Inflammatory macrophage treated with lipopolysaccharide for 1 hour (primary cell): ENCODE measurements at regions not wholly inside any gene's neighbourhood (a gene's known extent, or its start where the extent isn't known, plus 50 kb on each side); places are given as distances from the start of the nearest gene placed in this dataset.
"Not testable (repeated sequence)": the region's sequence is repeated elsewhere in the genome, so short reads cannot be mapped to it uniquely, and the experiment has no call there.

Source experiments
- DNase-seq, 2 donors: peaks; one replicate each; pipeline ENCODE4 v3.0.0-alpha.2; 2020 to 2022

- DNase-seq = no peak
Observed at GRCh38 chr5:130937046-130937445, 228.0 kb downstream of the HINT1 start.

GRCh38 chr5:130923543-130924124 is 241.4 kb downstream of the HINT1 start:
- DNase-seq = no peak

- DNase-seq = no peak
Observed at GRCh38 chr5:130912088-130912487, 253.0 kb downstream of the HINT1 start.

GRCh38 chr5:130908186-130908585 is 256.9 kb downstream of the HINT1 start:
- DNase-seq = no peak

GRCh38 chr5:130897537-130898195 is 267.4 kb downstream of the HINT1 start:
- DNase-seq = not testable (repeated sequence)

GRCh38 chr5:130897181-130897536 is 267.9 kb downstream of the HINT1 start:
- DNase-seq = not testable (repeated sequence)

- DNase-seq = no peak
Observed at GRCh38 chr5:130896636-130897035, 268.4 kb downstream of the HINT1 start.

GRCh38 chr5:130893006-130893405 is 272.1 kb downstream of the HINT1 start:
- peak in 1 of 2 donors; percentile 23 for DNase-seq

- no peak for DNase-seq
Observed at GRCh38 chr5:130890610-130891009, 274.4 kb downstream of the HINT1 start.

- no peak for DNase-seq
Observed at GRCh38 chr5:130885691-130886090, 279.4 kb downstream of the HINT1 start.

GRCh38 chr5:130885027-130885426 is 280.0 kb downstream of the HINT1 start:
- DNase-seq = no peak

- no peak for DNase-seq
Observed at GRCh38 chr5:130884023-130884422, 281.0 kb downstream of the HINT1 start.

- DNase-seq = no peak
Observed at GRCh38 chr5:130875656-130876055, 289.4 kb downstream of the HINT1 start.

- DNase-seq = no peak
Observed at GRCh38 chr5:130874861-130875417, 290.1 kb downstream of the HINT1 start.

- peak; percentile 19 to 68 for DNase-seq
Observed at GRCh38 chr5:130871346-130872086, 293.5 kb downstream of the HINT1 start.

GRCh38 chr5:130870691-130871090 is 294.4 kb downstream of the HINT1 start:
- peak in 1 of 2 donors; percentile 5 for DNase-seq

GRCh38 chr5:130868186-130868840 is 296.7 kb downstream of the HINT1 start:
- no peak for DNase-seq

- DNase-seq = no peak
Observed at GRCh38 chr5:130845049-130845765, 319.8 kb downstream of the HINT1 start.

- DNase-seq = peak in 1 of 2 donors; percentile 5
Observed at GRCh38 chr5:130836729-130837649, 328.1 kb downstream of the HINT1 start.

GRCh38 chr5:130817598-130818384 is 347.3 kb downstream of the HINT1 start:
- not testable (repeated sequence) for DNase-seq

GRCh38 chr5:130815246-130815645 is 349.8 kb downstream of the HINT1 start:
- DNase-seq = no peak
